ENCODE measurements at regions not wholly inside any gene's neighbourhood (a gene's known extent, or its start where the extent isn't known, plus 50 kb on each side); places are given as distances from the start of the nearest gene placed in this dataset.

GRCh38 chr9:84604223-84604622 lies 65.3 kb upstream of the NTRK2 start:
- H3K4me1 ChIP-seq (ENCODE audit: control insufficient read depth, insufficient read depth, low read length, unreplicated experiment), result no peaks in the 10 kb centered on the region
- no peak overlapping the region for H3K4me3 ChIP-seq (ENCODE audit: low read depth, low read length)
- no peaks in the 10 kb centered on the region for H3K79me2 ChIP-seq (ENCODE audit: control insufficient read depth, insufficient read depth, low read length, unreplicated experiment)
- no peaks in the 10 kb centered on the region for H3K36me3 ChIP-seq (ENCODE audit: insufficient read depth, low read length)
- no peak overlapping the region for H3K27ac ChIP-seq (ENCODE audit: low read depth, low read length)
- no peak overlapping the region for H2AFZ ChIP-seq (ENCODE audit: low read length, unreplicated experiment)
- H3K27me3 ChIP-seq (ENCODE audit: insufficient read depth, low read length), result no peaks in the 10 kb centered on the region

- no peaks in the 10 kb centered on the region for H3K4me1 ChIP-seq (ENCODE audit: control insufficient read depth, insufficient read depth, low read length, unreplicated experiment)
- H2AFZ ChIP-seq (ENCODE audit: low read length, unreplicated experiment), result no peak overlapping the region
- H3K4me3 ChIP-seq (ENCODE audit: low read depth, low read length), result no peak overlapping the region
- no peaks in the 10 kb centered on the region for H3K27me3 ChIP-seq (ENCODE audit: insufficient read depth, low read length)
- no peak overlapping the region for H3K27ac ChIP-seq (ENCODE audit: low read depth, low read length)
- H3K36me3 ChIP-seq (ENCODE audit: insufficient read depth, low read length), result no peaks in the 10 kb centered on the region
- H3K79me2 ChIP-seq (ENCODE audit: control insufficient read depth, insufficient read depth, low read length, unreplicated experiment), result no peaks in the 10 kb centered on the region
These were observed 59.8 kb upstream of the NTRK2 start for GRCh38 chr9:84609779-84610178.

- Histone ChIP-seq H3K4me1 (ENCODE audit: control insufficient read depth, insufficient read depth, low read length, unreplicated experiment) (no peaks in the 10 kb centered on the region), H3K4me3 (ENCODE audit: low read depth, low read length) (no peak overlapping the region), H3K36me3 (ENCODE audit: insufficient read depth, low read length) (no peaks in the 10 kb centered on the region), H3K27me3 (ENCODE audit: insufficient read depth, low read length) (no peaks in the 10 kb centered on the region), H2AFZ (ENCODE audit: low read length, unreplicated experiment) (no peak overlapping the region), H3K79me2 (ENCODE audit: control insufficient read depth, insufficient read depth, low read length, unreplicated experiment) (no peaks in the 10 kb centered on the region), H3K27ac (ENCODE audit: low read depth, low read length) (no peak overlapping the region)
These were observed 56.1 kb upstream of the NTRK2 start for GRCh38 chr9:84613431-84613830.

GRCh38 chr9:84615544-84615943 lies 54.0 kb upstream of the NTRK2 start:
- no peak overlapping the region for H2AFZ ChIP-seq (ENCODE audit: low read length, unreplicated experiment)
- H3K27me3 ChIP-seq (ENCODE audit: insufficient read depth, low read length), result no peaks in the 10 kb centered on the region
- no peaks in the 10 kb centered on the region for H3K79me2 ChIP-seq (ENCODE audit: control insufficient read depth, insufficient read depth, low read length, unreplicated experiment)
- H3K27ac ChIP-seq (ENCODE audit: low read depth, low read length), result no peak overlapping the region
- no peak overlapping the region for H3K4me3 ChIP-seq (ENCODE audit: low read depth, low read length)
- H3K36me3 ChIP-seq (ENCODE audit: insufficient read depth, low read length), result no peaks in the 10 kb centered on the region
- no peaks in the 10 kb centered on the region for H3K4me1 ChIP-seq (ENCODE audit: control insufficient read depth, insufficient read depth, low read length, unreplicated experiment)

- no peak overlapping the region for H2AFZ ChIP-seq (ENCODE audit: low read length, unreplicated experiment)
- no peaks in the 10 kb centered on the region for H3K27me3 ChIP-seq (ENCODE audit: insufficient read depth, low read length)
- H3K36me3 ChIP-seq (ENCODE audit: insufficient read depth, low read length), result no peaks in the 10 kb centered on the region
- H3K4me1 ChIP-seq (ENCODE audit: control insufficient read depth, insufficient read depth, low read length, unreplicated experiment), result no peaks in the 10 kb centered on the region
- no peak overlapping the region for H3K27ac ChIP-seq (ENCODE audit: low read depth, low read length)
- H3K79me2 ChIP-seq (ENCODE audit: control insufficient read depth, insufficient read depth, low read length, unreplicated experiment), result no peaks in the 10 kb centered on the region
- H3K4me3 ChIP-seq (ENCODE audit: low read depth, low read length), result no peak overlapping the region
These were observed 52.0 kb upstream of the NTRK2 start for GRCh38 chr9:84617411-84618029.
